VCaP (cell line): ENCODE measurements at regions not wholly inside any gene's neighbourhood (a gene's known extent, or its start where the extent isn't known, plus 50 kb on each side); places are given as distances from the start of the nearest gene placed in this dataset.

Source experiments
- H3K27ac ChIP-seq: fragments of 450-650 bp; 2 replicates; pipeline ENCODE4 v1.5.1; 2017
- TF ChIP-seq, protein P1 (sequence below): fragments of 450-650 bp; conservative IDR thresholded peaks from 2 replicates; pipeline ENCODE4 v1.5.1; 2017; ENCODE audit warnings: mild to moderate bottlenecking, moderate library complexity

DNA sequence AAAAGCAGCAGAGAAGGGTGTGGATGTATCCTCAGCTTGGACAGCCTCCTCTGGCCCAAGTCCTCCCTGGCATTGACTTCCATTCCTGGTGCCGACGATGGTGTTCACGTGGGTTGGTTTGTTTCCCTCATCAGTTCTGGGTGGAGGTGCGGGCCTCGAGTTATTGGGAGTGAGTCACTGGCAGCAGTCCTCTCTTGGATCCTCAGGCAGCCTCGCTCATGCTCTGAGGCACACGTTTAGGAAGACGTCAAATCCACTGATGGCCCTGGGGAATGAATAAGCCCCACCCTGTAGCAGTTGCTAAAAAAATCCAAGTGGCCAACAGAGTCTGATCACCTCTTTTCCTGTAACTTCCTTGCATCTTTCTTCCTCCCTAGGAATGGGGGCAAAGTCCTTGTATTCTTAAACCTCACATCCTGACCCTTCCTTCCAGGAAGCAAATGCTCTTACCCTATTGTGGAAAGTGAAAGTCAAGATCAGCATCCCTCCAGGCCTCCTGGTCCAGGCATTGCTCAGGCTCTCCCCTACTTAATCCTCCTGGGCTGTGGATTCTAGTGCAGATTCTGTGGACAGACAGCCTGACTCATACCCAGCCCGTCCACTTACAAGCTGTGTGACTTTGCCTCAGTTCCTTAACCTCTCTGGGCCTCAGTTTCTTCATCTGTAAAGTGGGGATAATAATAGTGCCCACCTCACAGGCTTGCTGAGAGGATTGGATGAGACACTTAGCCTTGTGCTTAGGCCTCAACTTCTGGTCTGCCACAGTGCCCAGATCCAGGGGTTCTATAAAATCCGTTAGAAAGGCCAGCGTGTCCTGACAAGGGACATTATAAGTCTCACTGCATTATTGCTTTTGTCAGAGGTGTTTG, 111.1 kb downstream of the TLR5 start:
- TF ChIP-seq, protein P1, sequence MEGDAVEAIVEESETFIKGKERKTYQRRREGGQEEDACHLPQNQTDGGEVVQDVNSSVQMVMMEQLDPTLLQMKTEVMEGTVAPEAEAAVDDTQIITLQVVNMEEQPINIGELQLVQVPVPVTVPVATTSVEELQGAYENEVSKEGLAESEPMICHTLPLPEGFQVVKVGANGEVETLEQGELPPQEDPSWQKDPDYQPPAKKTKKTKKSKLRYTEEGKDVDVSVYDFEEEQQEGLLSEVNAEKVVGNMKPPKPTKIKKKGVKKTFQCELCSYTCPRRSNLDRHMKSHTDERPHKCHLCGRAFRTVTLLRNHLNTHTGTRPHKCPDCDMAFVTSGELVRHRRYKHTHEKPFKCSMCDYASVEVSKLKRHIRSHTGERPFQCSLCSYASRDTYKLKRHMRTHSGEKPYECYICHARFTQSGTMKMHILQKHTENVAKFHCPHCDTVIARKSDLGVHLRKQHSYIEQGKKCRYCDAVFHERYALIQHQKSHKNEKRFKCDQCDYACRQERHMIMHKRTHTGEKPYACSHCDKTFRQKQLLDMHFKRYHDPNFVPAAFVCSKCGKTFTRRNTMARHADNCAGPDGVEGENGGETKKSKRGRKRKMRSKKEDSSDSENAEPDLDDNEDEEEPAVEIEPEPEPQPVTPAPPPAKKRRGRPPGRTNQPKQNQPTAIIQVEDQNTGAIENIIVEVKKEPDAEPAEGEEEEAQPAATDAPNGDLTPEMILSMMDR: no peak
- H3K27ac ChIP-seq: no peak overlapping the region

DNA sequence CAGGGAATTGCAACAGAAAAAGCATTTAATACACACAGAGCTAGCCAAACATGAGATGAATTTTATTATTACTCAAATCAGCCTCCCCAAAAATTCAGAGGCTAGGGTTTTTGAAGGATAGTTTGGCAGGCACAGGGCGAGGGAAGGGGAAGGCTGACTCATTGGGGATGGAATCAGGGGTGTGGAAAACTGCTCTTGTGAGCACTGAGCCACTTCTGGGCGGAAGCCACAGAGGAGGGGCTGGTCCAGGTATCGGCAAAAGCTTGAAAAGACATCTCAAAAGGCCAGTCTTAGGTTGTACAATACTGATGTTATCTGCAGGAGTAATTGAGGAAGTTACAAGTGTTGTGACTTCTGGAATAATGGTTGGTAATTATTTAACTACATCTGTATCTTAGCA, 109.4 kb downstream of the TLR5 start:
- TF ChIP-seq, protein P1: no peak
- no peak overlapping the region for H3K27ac ChIP-seq

DNA sequence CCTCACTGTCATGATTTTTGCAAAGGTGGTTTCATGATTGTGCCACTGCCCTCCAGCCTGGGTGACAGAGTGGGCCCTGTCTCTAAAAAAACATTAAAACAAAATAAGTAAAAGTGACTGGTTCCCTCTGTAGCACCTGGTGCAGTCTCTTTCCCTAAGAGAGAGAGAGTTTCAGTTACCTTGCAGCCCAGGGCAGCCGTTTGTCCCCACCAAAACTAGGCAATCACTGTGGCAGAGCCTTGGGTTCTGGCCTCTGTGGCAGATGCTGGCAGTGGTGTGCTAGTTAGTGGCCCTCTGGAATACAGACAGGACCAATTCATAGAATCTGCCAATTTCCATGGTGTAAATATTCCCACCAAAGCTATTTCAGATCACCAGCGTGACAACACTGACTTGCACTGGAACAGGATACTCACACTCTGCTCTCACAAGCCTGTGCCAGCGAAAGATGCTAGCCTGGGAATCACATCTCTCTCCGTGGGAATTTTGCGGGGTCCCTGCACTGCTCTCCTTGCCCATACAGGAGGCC, 108.7 kb downstream of the TLR5 start:
- H3K27ac ChIP-seq: no peak overlapping the region
- TF ChIP-seq, protein P1: no peak

DNA sequence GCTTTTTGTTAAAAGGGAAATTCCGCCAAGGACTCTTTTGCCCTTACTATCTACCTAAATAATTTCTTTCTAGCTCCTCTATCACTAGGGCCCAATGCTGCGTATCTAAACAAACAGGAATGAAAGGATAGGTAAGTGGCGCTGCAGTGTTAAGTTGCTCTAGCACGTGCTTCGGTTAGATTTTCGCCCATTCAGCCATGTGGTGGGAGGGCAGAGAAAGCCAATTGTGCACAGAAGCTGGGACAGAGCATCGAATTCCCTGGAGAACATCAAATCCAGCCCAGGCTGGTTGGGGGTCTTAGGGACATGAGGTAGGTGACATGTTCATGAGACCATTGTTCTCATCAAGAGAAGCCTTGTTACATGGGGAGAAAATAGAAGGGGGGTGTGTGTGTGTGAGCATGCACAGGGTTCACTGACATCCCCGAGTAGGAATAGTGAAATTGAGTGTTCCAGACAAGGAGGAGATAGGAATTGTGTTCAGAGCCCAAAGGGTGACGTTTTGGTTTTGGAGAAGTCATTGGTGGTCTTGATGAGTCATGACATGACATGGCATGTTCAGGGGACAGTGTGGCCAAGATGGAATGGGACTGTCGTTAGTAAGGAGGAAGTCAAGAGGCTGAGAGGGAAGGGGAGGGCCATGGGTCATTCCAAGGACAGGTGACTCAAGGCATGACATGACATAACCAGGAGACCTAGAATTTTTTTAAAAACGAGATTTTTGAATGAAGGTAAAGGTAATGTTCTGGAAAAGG, 107.1 kb downstream of the TLR5 start:
- TF ChIP-seq, protein P1: no peak

DNA sequence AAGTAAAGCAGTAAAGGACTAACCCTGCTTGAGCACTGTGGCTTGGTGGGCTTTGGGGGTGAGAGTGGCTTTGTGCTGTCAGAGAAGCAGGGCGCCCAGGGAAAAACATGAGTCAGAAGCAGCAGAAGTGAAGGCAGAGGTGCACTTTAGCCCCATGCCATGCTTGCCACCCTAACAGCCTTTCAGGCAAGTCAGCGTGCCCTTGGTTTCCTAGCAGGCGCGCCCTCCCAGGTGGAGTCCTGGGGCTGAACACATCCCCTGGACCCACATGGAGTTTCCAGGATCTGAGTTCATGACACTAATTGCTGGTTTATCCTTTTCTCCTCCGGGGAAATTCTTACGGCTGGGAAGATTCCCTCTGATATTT, 106.6 kb downstream of the TLR5 start:
- TF ChIP-seq, protein P1: no peak
- no peak overlapping the region for H3K27ac ChIP-seq

More for the DNA sequence above, 107.1 kb downstream of the TLR5 start:
- no peak overlapping the region for H3K27ac ChIP-seq

DNA sequence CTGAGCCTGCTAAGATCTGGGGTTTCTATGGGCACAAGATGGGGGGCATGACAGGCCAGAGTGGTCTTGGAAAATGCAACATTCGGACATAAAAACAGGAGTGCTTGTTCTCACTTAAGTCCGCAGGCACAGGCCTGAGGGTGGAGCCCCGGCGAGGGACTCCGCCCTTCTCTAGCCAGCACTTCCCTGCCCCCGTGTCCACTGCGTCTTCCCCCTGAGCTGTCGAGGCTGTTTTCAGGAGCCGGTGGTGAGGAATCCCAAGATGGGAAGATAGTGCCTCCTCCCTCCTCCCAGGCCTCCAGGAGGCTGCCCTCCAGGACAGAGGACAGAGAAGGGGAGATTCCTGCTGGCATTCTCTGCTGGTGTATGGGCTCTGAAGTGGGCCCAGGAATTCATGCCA, 105.2 kb downstream of the TLR5 start:
- no peak overlapping the region for H3K27ac ChIP-seq
- TF ChIP-seq, protein P1: no peak

DNA sequence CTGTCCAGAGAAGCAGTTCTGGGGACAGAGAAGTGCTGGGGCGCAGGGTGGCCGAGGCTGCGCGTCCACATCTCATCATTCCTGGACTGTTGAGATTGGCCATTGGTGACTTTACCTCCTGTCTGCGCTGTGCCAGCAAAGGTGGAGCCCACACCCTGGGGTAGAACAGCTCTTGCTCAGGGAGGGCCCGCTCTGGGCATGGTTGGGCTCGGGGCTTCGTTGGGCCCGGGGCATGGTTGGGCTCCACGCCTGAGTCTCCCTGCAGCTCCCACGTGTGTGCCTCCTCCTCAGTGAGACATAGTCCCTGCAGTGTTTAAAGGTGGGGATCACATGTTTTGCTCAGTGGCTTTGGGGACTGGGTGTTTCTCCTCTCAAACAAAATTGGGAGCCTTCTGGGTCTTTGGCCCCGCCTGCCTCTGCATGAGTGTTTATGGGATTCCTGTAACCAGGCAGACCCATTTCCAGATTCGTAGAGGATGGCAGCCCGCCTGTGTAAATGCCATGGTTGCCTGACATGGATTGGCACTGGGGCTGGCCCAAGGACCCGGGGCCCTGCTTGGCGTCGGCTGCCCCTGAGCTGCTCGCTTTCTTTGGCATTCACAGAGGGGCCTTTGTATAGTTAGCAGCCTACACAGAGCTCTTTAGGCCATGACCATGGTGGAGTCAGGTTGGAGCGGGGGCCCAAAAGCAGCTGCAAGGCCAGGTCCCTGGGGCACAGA, 104.6 kb downstream of the TLR5 start:
- no peak overlapping the region for H3K27ac ChIP-seq
- TF ChIP-seq, protein P1: no peak
